Vagina (tissue), 2 donors: ENCODE measurements at regions not wholly inside any gene's neighbourhood (a gene's known extent, or its start where the extent isn't known, plus 50 kb on each side); places are given as distances from the start of the nearest gene placed in this dataset.

Source experiments
- POLR2A ChIP-seq, 2 donors: fragments of 450-650 bp; IDR thresholded peaks; one replicate each; pipeline ENCODE4 v1.6.1; 2017; ENCODE audit warnings: antibody characterized with exemption in 2 of 2, mild to moderate bottlenecking in 2 of 2, moderate library complexity in 2 of 2
- POLR2AphosphoS5 ChIP-seq, 2 donors: sonication (generic); formaldehyde crosslinking; IDR thresholded peaks; one replicate each; pipeline ENCODE4 v1.9.0; 2017; ENCODE audit warnings: antibody characterized with exemption in 2 of 2, mild to moderate bottlenecking in 2 of 2, low read depth in 1 of 2; ENCODE audit not compliant: insufficient read depth in 1 of 2
- TF ChIP-seq, protein P1 (sequence below), 3 experiments: fragments of 450-650 bp in 2 of 3; fragments of 200-600 bp in 1 of 3; sonication (generic) in 1 of 3; IDR thresholded peaks; one replicate each; pipeline ENCODE4 v1.5.1; 2017 to 2019; ENCODE audit warnings: antibody characterized with exemption in 3 of 3, mild to moderate bottlenecking in 2 of 3, moderate library complexity in 2 of 3

DNA sequence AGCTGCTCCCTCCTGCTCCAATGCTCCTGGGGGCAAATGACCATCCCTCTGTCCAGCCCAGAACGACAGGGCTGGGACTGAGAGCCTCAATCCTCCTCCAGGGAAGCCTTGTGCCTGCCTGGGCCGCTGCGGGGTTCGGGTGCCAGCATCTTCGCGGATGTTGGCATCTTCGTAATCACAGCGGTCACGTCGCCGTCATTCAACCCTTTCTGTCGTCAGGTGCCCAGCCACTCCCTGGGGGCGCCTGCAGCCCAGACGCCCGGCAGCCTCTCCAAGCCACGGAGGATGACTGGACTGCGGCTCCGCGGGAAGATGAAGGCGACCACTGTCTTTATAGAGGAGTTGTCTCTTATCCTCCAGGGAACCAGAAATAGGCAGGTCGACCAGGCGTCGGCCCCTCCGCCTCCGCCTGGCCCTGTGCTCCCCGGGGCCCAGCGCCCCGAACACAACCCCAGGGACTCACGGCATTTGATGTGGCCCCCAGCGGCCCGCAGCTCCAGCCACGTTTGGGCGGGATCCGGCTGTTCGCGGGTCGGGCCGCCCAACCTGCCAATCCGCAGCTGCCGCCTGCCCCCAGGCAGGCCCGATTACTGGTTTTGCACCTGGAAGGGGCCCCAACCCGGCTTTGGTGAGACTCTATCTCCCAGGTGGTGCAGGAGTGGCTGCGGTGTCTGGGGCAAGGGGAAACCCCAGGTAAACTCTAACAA lies 113.9 kb downstream of the THNSL2 start:
- TF ChIP-seq, protein P1, sequence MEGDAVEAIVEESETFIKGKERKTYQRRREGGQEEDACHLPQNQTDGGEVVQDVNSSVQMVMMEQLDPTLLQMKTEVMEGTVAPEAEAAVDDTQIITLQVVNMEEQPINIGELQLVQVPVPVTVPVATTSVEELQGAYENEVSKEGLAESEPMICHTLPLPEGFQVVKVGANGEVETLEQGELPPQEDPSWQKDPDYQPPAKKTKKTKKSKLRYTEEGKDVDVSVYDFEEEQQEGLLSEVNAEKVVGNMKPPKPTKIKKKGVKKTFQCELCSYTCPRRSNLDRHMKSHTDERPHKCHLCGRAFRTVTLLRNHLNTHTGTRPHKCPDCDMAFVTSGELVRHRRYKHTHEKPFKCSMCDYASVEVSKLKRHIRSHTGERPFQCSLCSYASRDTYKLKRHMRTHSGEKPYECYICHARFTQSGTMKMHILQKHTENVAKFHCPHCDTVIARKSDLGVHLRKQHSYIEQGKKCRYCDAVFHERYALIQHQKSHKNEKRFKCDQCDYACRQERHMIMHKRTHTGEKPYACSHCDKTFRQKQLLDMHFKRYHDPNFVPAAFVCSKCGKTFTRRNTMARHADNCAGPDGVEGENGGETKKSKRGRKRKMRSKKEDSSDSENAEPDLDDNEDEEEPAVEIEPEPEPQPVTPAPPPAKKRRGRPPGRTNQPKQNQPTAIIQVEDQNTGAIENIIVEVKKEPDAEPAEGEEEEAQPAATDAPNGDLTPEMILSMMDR (IDR thresholded peaks at IDR 0.05) = no peak
- no peak for TF ChIP-seq POLR2A (IDR thresholded peaks at IDR 0.05)
- no peak for TF ChIP-seq POLR2AphosphoS5 (IDR thresholded peaks at IDR 0.05; ENCODE audit: insufficient read depth in 1 of 2, low read depth in 1 of 2)
